ENCODE measurements at regions not wholly inside any gene's neighbourhood (a gene's known extent, or its start where the extent isn't known, plus 50 kb on each side); places are given as distances from the start of the nearest gene placed in this dataset.

GRCh38 chr1:11426617-11427016 lies 52.3 kb upstream of the DISP3 start:
- TF ChIP-seq CTCF (optimal IDR thresholded peaks at IDR 0.05 in 1 of 3, IDR thresholded peaks at IDR 0.05 in 1 of 3, conservative IDR thresholded peaks at IDR 0.05 in 1 of 3; ENCODE audit: extremely low read depth in 1 of 3, insufficient read depth in 2 of 3, low read length in 3 of 3) (no peak), EZH2 (IDR thresholded peaks at IDR 0.05; ENCODE audit: low read length) (no peak)
